CD4-positive, alpha-beta memory T cell (primary cell): ENCODE measurements at regions not wholly inside any gene's neighbourhood (a gene's known extent, or its start where the extent isn't known, plus 50 kb on each side); places are given as distances from the start of the nearest gene placed in this dataset.

Source experiments
- CTCF ChIA-PET: fragments of 350-600 bp; sonication (Branson Sonifier 250); formaldehyde crosslinking; loops from one replicate; lab custom pipeline; 2021; ENCODE audit warnings: inconsistent platforms; ENCODE audit not compliant: partially characterized antibody; lab: Charles Lee
- POLR2A ChIA-PET: fragments of 350-600 bp; sonication (Branson Sonifier 250); formaldehyde crosslinking; loops from one replicate; lab custom pipeline; 2021; ENCODE audit not compliant: partially characterized antibody; lab: Charles Lee
- DNase-seq, 5 donors: peaks; one replicate each; pipeline versions ENCODE4 v3.0.0 to v3.0.0-alpha.2; 2020 to 2022; ENCODE audit warnings: mixed read lengths in 1 of 5
- H3K27ac ChIP-seq: one replicate; pipeline ENCODE4 v1.7.0; 2013; ENCODE audit warnings: low read depth, low read length
- H3K27me3 ChIP-seq: 2 replicates; pipeline ENCODE4 v1.7.0; 2013; ENCODE audit warnings: mild to moderate bottlenecking, low read length, moderate library complexity; ENCODE audit not compliant: insufficient read depth
- H3K36me3 ChIP-seq: 2 replicates; pipeline ENCODE4 v1.7.0; 2013; ENCODE audit warnings: mild to moderate bottlenecking, low read length, moderate library complexity; ENCODE audit not compliant: insufficient read depth
- H3K4me1 ChIP-seq: 2 replicates; pipeline ENCODE4 v1.7.0; 2013; ENCODE audit warnings: mild to moderate bottlenecking, low read length, moderate library complexity; ENCODE audit not compliant: insufficient read depth
- H3K4me3 ChIP-seq, 2 donors: one replicate each; pipeline ENCODE4 v1.7.0; 2013; ENCODE audit warnings: low read length in 2 of 2, mild to moderate bottlenecking in 1 of 2
- H3K9me3 ChIP-seq, 2 donors: one replicate each; pipeline ENCODE4 v1.7.0; 2013; ENCODE audit warnings: low read length in 2 of 2, control low read depth in 1 of 2; ENCODE audit not compliant: control insufficient read depth in 1 of 2
- H3K27ac Mint-ChIP-seq, 7 donors: one replicate each; pipeline ENCODE4 v1.8.0; 2020 to 2021; ENCODE audit warnings: mixed read lengths in 7 of 7, mild to moderate bottlenecking in 6 of 7, inconsistent platforms in 3 of 7, moderate library complexity in 3 of 7
- H3K27me3 Mint-ChIP-seq, 2 donors: one replicate each; pipeline ENCODE4 v1.8.0; 2020 to 2021; ENCODE audit warnings: mixed read lengths in 2 of 2
- H3K36me3 Mint-ChIP-seq, 2 donors: one replicate each; pipeline ENCODE4 v1.8.0; 2020 to 2021; ENCODE audit warnings: mixed read lengths in 2 of 2, inconsistent platforms in 1 of 2, mild to moderate bottlenecking in 1 of 2
- H3K4me1 Mint-ChIP-seq, 4 donors: one replicate each; pipeline ENCODE4 v1.8.0; 2020 to 2021; ENCODE audit warnings: mixed read lengths in 4 of 4, mild to moderate bottlenecking in 1 of 4
- H3K4me3 Mint-ChIP-seq, 8 donors: one replicate each; pipeline ENCODE4 v1.8.0; 2020 to 2021; ENCODE audit warnings: mixed read lengths in 8 of 8, mild to moderate bottlenecking in 7 of 8, moderate library complexity in 6 of 8, inconsistent platforms in 3 of 8
- H3K9me3 Mint-ChIP-seq, 8 donors: one replicate each; pipeline ENCODE4 v1.8.0; 2020 to 2021; ENCODE audit warnings: mixed read lengths in 8 of 8, mild to moderate bottlenecking in 5 of 8, inconsistent platforms in 3 of 8, moderate library complexity in 1 of 8
- intact Hi-C: fragments of 100-400 bp; cut with micrococcal nuclease; formaldehyde crosslinking; loops from one replicate; pipeline ENCODE4 v1.15.1; 2023

DNA sequence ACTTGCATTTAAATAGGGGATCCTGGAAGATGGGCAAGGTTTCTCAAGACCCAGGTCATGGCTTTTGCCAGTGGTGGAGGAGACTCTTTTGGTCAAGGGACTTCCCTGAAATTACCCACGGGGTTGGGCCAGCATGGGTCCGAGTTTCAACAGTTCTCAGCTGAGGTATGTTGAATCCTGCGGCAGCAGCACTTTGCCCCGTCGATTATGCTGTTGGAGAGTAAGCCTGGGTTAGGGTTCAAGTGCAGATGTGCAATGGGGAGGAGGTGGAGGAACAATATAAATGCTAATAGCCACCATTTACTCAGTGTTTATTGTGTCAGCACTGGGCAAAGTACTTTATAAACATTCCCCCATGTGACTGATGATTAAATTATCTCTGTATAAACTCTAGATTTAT lies 96.0 kb upstream of the GATA6 start:
- H3K27ac ChIP-seq = no peak overlapping the region
- ChIA-PET POLR2A (no interaction called here), CTCF (no interaction called here)
- H3K9me3 Mint-ChIP-seq = peaks cover 0 to 5% (median 0%) of the 10 kb centered on the region in 8 donors
- no peak overlapping the region for H3K27ac Mint-ChIP-seq
- H3K27me3 ChIP-seq = no peaks in the 10 kb centered on the region
- H3K4me3 Mint-ChIP-seq = no peak overlapping the region
- DNase-seq = no peak
- no peak overlapping the region for H3K4me3 ChIP-seq
- no peaks in the 10 kb centered on the region for H3K36me3 Mint-ChIP-seq
- no peaks in the 10 kb centered on the region for H3K36me3 ChIP-seq
- intact Hi-C loops = no loop called here
- H3K4me1 ChIP-seq = no peaks in the 10 kb centered on the region
- H3K4me1 Mint-ChIP-seq = peaks cover 0 to 2% (median 0%) of the 10 kb centered on the region in 4 donors
- no peaks in the 10 kb centered on the region for H3K9me3 ChIP-seq
- H3K27me3 Mint-ChIP-seq = no peaks in the 10 kb centered on the region

DNA sequence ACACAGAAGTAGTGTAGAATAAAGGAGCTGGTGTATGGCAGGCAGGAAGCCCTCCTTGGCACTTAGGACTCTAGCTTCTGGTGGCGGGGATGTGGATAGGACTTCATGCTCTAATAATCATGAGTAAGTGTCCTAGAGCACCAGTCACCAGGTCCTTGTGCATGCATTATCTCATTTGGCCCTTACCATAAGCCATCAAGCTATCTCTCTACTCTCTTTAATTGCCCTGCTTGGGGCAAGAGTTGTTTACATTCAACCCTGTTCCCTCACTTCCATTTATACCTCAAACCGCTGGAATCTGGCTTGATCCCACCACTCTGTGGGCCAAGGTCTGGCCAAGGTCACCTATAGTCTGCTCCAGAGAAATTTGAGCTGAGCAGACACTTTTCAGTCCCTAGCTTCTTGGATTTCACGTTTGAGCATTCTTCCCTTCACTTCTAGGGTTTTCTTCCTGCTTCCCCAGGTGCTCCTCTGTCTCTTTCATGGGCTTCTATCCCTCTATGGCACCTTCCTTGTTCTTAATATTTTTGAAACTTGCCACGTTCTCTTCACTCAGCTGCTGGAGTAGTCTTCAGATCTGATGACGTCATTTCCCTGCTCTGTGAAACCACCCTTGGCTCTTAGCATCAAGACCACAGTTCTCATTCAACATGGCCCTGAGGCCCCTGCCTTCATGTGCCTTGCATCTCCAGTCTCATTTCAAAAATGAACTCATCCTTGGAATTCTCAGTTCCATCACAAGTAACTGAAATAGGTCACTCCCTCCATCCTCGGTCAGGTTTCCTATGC lies 94.9 kb upstream of the GATA6 start:
- Histone ChIP-seq H3K27ac (no peak overlapping the region), H3K4me3 (no peak overlapping the region), H3K27me3 (no peaks in the 10 kb centered on the region), H3K4me1 (no peaks in the 10 kb centered on the region), H3K36me3 (no peaks in the 10 kb centered on the region), H3K9me3 (no peaks in the 10 kb centered on the region)
- DNase-seq = no peak
- no peak overlapping the region for H3K27ac Mint-ChIP-seq
- ChIA-PET CTCF (no interaction called here), POLR2A (no interaction called here)
- H3K4me1 Mint-ChIP-seq = peaks cover 0 to 2% (median 0%) of the 10 kb centered on the region in 4 donors
- H3K36me3 Mint-ChIP-seq = no peaks in the 10 kb centered on the region
- H3K4me3 Mint-ChIP-seq = no peak overlapping the region
- no peaks in the 10 kb centered on the region for H3K27me3 Mint-ChIP-seq
- H3K9me3 Mint-ChIP-seq = peaks cover 0 to 5% (median 0%) of the 10 kb centered on the region in 8 donors
- intact Hi-C loops = no loop called here

DNA sequence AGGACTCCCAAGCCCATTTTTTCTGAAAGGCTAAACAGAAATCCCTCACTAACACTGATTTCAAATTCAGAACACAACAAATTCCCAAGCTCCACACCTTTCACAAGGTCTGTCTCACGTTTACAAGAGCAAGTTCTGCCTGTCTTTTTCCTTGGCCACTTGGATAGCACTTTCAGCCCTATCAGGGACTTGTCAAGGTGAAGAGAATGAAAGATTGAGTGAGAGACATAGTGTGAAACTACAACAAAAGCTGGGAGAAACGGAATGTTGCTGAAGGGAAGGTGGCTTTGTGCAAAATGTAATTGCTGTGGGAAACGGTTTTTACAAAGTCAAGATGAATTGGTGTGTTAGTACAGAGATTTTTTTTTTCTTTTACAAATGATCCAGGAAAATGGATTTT lies 89.4 kb upstream of the GATA6 start:
- no peak overlapping the region for H3K27ac Mint-ChIP-seq
- Histone ChIP-seq H3K36me3 (no peaks in the 10 kb centered on the region), H3K27ac (no peak overlapping the region), H3K27me3 (no peaks in the 10 kb centered on the region), H3K9me3 (no peaks in the 10 kb centered on the region), H3K4me3 (no peak overlapping the region), H3K4me1 (no peaks in the 10 kb centered on the region)
- no peaks in the 10 kb centered on the region for H3K36me3 Mint-ChIP-seq
- no peaks in the 10 kb centered on the region for H3K27me3 Mint-ChIP-seq
- H3K4me1 Mint-ChIP-seq = no peaks in the 10 kb centered on the region
- H3K4me3 Mint-ChIP-seq = no peak overlapping the region
- ChIA-PET POLR2A (no interaction called here), CTCF (no interaction called here)
- no peak for DNase-seq
- intact Hi-C loops = no loop called here
- peaks cover 0 to 2% (median 0%) of the 10 kb centered on the region in 8 donors for H3K9me3 Mint-ChIP-seq

DNA sequence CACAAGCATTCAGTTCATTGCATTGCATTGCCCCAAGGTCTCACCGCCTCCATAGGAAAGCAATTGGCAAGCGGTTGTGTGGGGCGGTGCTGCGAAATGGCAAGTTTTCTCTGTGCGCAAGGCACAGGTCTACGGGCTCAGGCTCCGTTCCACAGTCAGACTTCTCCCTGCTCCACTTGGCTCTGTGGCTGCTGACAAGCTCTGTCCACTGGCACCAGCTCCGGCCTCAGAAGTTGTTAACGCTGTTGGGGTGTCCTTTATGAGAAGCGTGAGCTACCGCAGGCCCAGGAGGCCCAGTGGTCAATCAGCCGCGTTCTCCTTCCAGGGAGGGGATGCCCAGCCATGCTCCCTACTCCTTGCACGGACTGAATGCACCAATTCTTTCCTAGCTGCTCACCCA lies 87.0 kb upstream of the GATA6 start:
- no peaks in the 10 kb centered on the region for H3K36me3 Mint-ChIP-seq
- no peak overlapping the region for H3K4me3 Mint-ChIP-seq
- H3K9me3 ChIP-seq = no peaks in the 10 kb centered on the region
- no peak overlapping the region for H3K27ac Mint-ChIP-seq
- DNase-seq = no peak
- ChIA-PET POLR2A (no interaction called here), CTCF (no interaction called here)
- peaks cover 0 to 3% (median 0%) of the 10 kb centered on the region in 8 donors for H3K9me3 Mint-ChIP-seq
- no peaks in the 10 kb centered on the region for H3K4me1 Mint-ChIP-seq
- no peaks in the 10 kb centered on the region for H3K27me3 Mint-ChIP-seq
- intact Hi-C loops = no loop called here
- H3K36me3 ChIP-seq = no peaks in the 10 kb centered on the region
- H3K27ac ChIP-seq = no peak overlapping the region
- H3K4me1 ChIP-seq = no peaks in the 10 kb centered on the region
- no peak overlapping the region for H3K4me3 ChIP-seq
- no peaks in the 10 kb centered on the region for H3K27me3 ChIP-seq

DNA sequence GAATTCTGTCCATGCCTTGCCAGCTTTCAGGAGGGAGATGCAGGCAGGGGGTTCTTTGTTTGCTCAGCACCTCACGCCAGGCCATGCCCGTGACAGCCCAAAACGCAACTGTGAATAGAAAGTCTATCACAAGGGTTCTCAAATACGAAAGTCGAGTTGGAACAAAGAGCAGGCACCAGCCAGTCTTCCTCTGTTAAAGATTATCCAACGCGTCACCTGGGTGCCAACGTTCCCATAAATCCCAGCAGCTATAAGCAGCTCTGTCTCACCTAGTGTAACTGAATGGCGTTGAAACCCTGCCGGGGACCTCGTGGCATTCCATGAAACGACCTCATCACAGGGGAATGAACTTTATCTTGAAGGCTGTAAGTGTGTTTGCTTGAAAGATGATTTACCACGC lies 84.8 kb upstream of the GATA6 start:
- H3K4me1 Mint-ChIP-seq = no peaks in the 10 kb centered on the region
- POLR2A ChIA-PET = no interaction called here

DNA sequence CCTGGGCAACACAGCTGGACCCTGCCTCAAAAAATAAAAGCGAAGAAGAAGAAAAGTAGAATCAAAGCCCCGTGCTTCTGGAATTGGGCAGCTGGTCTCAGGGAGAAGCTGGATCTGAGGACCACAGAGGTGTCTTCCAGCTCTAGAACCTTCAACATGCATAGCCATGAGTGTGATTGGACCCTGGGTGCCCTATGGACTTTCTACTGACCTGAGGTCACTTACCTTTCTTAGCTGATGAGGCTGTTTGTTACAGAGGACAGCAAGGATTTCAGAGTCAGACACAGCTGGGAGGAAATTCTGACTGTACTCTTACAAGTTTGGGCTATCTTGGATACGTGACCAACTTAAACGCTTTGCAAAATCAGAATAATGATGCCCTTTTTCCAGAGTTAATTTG lies 82.4 kb upstream of the GATA6 start:
- ChIA-PET CTCF (no interaction called here), POLR2A (no interaction called here)
- no peaks in the 10 kb centered on the region for H3K4me1 ChIP-seq
- no peaks in the 10 kb centered on the region for H3K27me3 Mint-ChIP-seq
- no peaks in the 10 kb centered on the region for H3K36me3 ChIP-seq
- no peak overlapping the region for H3K4me3 ChIP-seq
- DNase-seq = no peak
- H3K4me3 Mint-ChIP-seq = no peak overlapping the region
- peaks cover 0 to 4% (median 0%) of the 10 kb centered on the region in 8 donors for H3K9me3 Mint-ChIP-seq
- no peaks in the 10 kb centered on the region for H3K36me3 Mint-ChIP-seq
- no peaks in the 10 kb centered on the region for H3K27me3 ChIP-seq
- intact Hi-C loops = no loop called here
- no peaks in the 10 kb centered on the region for H3K9me3 ChIP-seq
- H3K4me1 Mint-ChIP-seq = no peaks in the 10 kb centered on the region
- no peak overlapping the region for H3K27ac Mint-ChIP-seq
- no peak overlapping the region for H3K27ac ChIP-seq

More for the DNA sequence above, 84.8 kb upstream of the GATA6 start:
- Histone ChIP-seq H3K4me1 (no peaks in the 10 kb centered on the region), H3K27me3 (no peaks in the 10 kb centered on the region), H3K4me3 (no peak overlapping the region), H3K36me3 (no peaks in the 10 kb centered on the region), H3K27ac (no peak overlapping the region), H3K9me3 (no peaks in the 10 kb centered on the region)
- no peak for DNase-seq
- no peak overlapping the region for H3K4me3 Mint-ChIP-seq
- H3K27ac Mint-ChIP-seq = no peak overlapping the region
- no peaks in the 10 kb centered on the region for H3K27me3 Mint-ChIP-seq
- intact Hi-C loops = no loop called here
- H3K9me3 Mint-ChIP-seq = peaks cover 0 to 3% (median 0%) of the 10 kb centered on the region in 8 donors
- H3K36me3 Mint-ChIP-seq = no peaks in the 10 kb centered on the region
- CTCF ChIA-PET = no interaction called here

DNA sequence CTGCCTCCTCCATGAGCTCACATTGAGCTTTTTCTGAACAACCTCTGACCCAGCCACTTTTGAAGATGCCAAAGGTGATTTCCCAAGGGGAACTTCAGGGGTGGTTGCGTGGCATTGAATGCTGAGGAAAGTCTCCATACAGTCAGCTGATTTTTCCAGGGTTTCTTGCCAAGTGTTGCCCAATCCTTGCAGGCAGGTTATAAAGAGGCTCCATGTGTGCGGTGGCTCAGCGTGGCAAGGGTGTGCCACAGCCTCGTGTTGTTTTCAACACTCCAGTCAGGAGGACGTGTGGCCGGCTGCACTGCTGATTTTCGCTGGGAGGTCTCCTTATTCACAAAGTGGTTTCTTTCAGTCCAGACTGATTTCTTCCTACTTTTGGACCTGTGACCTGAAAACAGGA lies 81.4 kb upstream of the GATA6 start:
- H3K9me3 ChIP-seq = no peaks in the 10 kb centered on the region
- intact Hi-C loops = no loop called here
- no peaks in the 10 kb centered on the region for H3K36me3 Mint-ChIP-seq

More for the DNA sequence above, 81.4 kb upstream of the GATA6 start:
- Histone ChIP-seq H3K4me3 (no peak overlapping the region), H3K4me1 (no peaks in the 10 kb centered on the region), H3K36me3 (no peaks in the 10 kb centered on the region), H3K27me3 (no peaks in the 10 kb centered on the region), H3K27ac (no peak overlapping the region)
- POLR2A ChIA-PET = no interaction called here
- CTCF ChIA-PET = no interaction called here
- H3K27ac Mint-ChIP-seq = no peak overlapping the region
- H3K4me1 Mint-ChIP-seq = no peaks in the 10 kb centered on the region
- H3K9me3 Mint-ChIP-seq = peaks cover 0 to 4% (median 0%) of the 10 kb centered on the region in 8 donors
- H3K27me3 Mint-ChIP-seq = no peaks in the 10 kb centered on the region
- no peak for DNase-seq
- H3K4me3 Mint-ChIP-seq = no peak overlapping the region
